ENCODE measurements at regions not wholly inside any gene's neighbourhood (a gene's known extent, or its start where the extent isn't known, plus 50 kb on each side); places are given as distances from the start of the nearest gene placed in this dataset.
A peak's percentile ranks its signal among the peaks of the same experiment; 100 is the strongest.

- Histone ChIP-seq H3K9ac (ENCODE audit: low read length) (no peak overlapping the region), H3K27me3 (ENCODE audit: insufficient read depth, low read length) (no peaks in the 10 kb centered on the region), H3K4me2 (ENCODE audit: low read length) (no peak overlapping the region), H3K4me3 (ENCODE audit: insufficient read depth, low read depth, low read length) (no peak overlapping the region), H3K27ac (ENCODE audit: low read depth, low read length) (no peak overlapping the region), H4K20me1 (ENCODE audit: insufficient read depth, low read length) (no peaks in the 10 kb centered on the region), H3K4me1 (ENCODE audit: insufficient read depth, low read length) (no peaks in the 10 kb centered on the region), H3K36me3 (ENCODE audit: insufficient read depth, low read length) (no peaks in the 10 kb centered on the region), H3K79me2 (ENCODE audit: insufficient read depth, low read length) (no peaks in the 10 kb centered on the region), H3K9me3 (ENCODE audit: insufficient read depth, low read depth, low read length) (no peaks in the 10 kb centered on the region), H2AFZ (ENCODE audit: low read depth, low read length) (no peak overlapping the region)
- TF ChIP-seq CTCF (IDR thresholded peaks at IDR 0.05; ENCODE audit: insufficient read depth, low read depth, low read length): no peak
- no peak for TF ChIP-seq EZH2 (IDR thresholded peaks at IDR 0.05; ENCODE audit: insufficient read depth, low read length)
- no peaks in the 10 kb centered on the region for H3K27me3 Mint-ChIP-seq (ENCODE audit: low read depth, unreplicated experiment)
- FAIRE-seq (no peak), DNase-seq (ENCODE audit: low read depth) (no peak)
- no peak overlapping the region for H3K4me3 Mint-ChIP-seq (ENCODE audit: unreplicated experiment)
- no peaks in the 10 kb centered on the region for H3K4me1 Mint-ChIP-seq (ENCODE audit: low read depth, unreplicated experiment)
- H3K9me3 Mint-ChIP-seq (ENCODE audit: unreplicated experiment): peaks cover under 1% of the 10 kb centered on the region
- H3K36me3 Mint-ChIP-seq (ENCODE audit: low read depth, unreplicated experiment): no peaks in the 10 kb centered on the region
- H3K27ac Mint-ChIP-seq (ENCODE audit: unreplicated experiment): no peak overlapping the region
These were observed 503.9 kb downstream of the PDHA2 start for GRCh38 chr4:96343836-96344235.

- H3K27me3 Mint-ChIP-seq (ENCODE audit: low read depth, unreplicated experiment): no peaks in the 10 kb centered on the region
- no peaks in the 10 kb centered on the region for H3K36me3 ChIP-seq (ENCODE audit: insufficient read depth, low read length)
- H3K4me1 ChIP-seq (ENCODE audit: insufficient read depth, low read length): no peaks in the 10 kb centered on the region
- DNase-seq (ENCODE audit: low read depth): peak; percentile 33
- FAIRE-seq: no peak
- no peak overlapping the region for H3K27ac ChIP-seq (ENCODE audit: low read depth, low read length)
- no peaks in the 10 kb centered on the region for H3K4me1 Mint-ChIP-seq (ENCODE audit: low read depth, unreplicated experiment)
- H3K9me3 ChIP-seq (ENCODE audit: insufficient read depth, low read depth, low read length): no peaks in the 10 kb centered on the region
- H3K9ac ChIP-seq (ENCODE audit: low read length): no peak overlapping the region
- peak overlapping the region; percentile 8 for H3K4me2 ChIP-seq (ENCODE audit: low read length)
- no peaks in the 10 kb centered on the region for H3K36me3 Mint-ChIP-seq (ENCODE audit: low read depth, unreplicated experiment)
- no peaks in the 10 kb centered on the region for H3K27me3 ChIP-seq (ENCODE audit: insufficient read depth, low read length)
- H3K79me2 ChIP-seq (ENCODE audit: insufficient read depth, low read length): no peaks in the 10 kb centered on the region
- no peak for TF ChIP-seq EZH2 (IDR thresholded peaks at IDR 0.05; ENCODE audit: insufficient read depth, low read length)
- no peak for TF ChIP-seq CTCF (IDR thresholded peaks at IDR 0.05; ENCODE audit: insufficient read depth, low read depth, low read length)
- no peaks in the 10 kb centered on the region for H3K9me3 Mint-ChIP-seq (ENCODE audit: unreplicated experiment)
- H4K20me1 ChIP-seq (ENCODE audit: insufficient read depth, low read length): no peaks in the 10 kb centered on the region
- no peak overlapping the region for H2AFZ ChIP-seq (ENCODE audit: low read depth, low read length)
- H3K4me3 Mint-ChIP-seq (ENCODE audit: unreplicated experiment): no peak overlapping the region
- H3K27ac Mint-ChIP-seq (ENCODE audit: unreplicated experiment): no peak overlapping the region
- no peak overlapping the region for H3K4me3 ChIP-seq (ENCODE audit: insufficient read depth, low read depth, low read length)
These were observed 507.7 kb downstream of the PDHA2 start for GRCh38 chr4:96347582-96347981.

- Histone ChIP-seq H3K79me2 (ENCODE audit: insufficient read depth, low read length) (no peaks in the 10 kb centered on the region), H4K20me1 (ENCODE audit: insufficient read depth, low read length) (no peaks in the 10 kb centered on the region), H3K27me3 (ENCODE audit: insufficient read depth, low read length) (no peaks in the 10 kb centered on the region), H2AFZ (ENCODE audit: low read depth, low read length) (no peak overlapping the region), H3K9me3 (ENCODE audit: insufficient read depth, low read depth, low read length) (no peaks in the 10 kb centered on the region), H3K4me2 (ENCODE audit: low read length) (no peak overlapping the region), H3K4me1 (ENCODE audit: insufficient read depth, low read length) (peaks cover 4% of the 10 kb centered on the region), H3K9ac (ENCODE audit: low read length) (no peak overlapping the region), H3K27ac (ENCODE audit: low read depth, low read length) (no peak overlapping the region), H3K4me3 (ENCODE audit: insufficient read depth, low read depth, low read length) (no peak overlapping the region), H3K36me3 (ENCODE audit: insufficient read depth, low read length) (no peaks in the 10 kb centered on the region)
- Mint-ChIP-seq H3K9me3 (ENCODE audit: unreplicated experiment) (no peaks in the 10 kb centered on the region), H3K4me1 (ENCODE audit: low read depth, unreplicated experiment) (peaks cover 9% of the 10 kb centered on the region), H3K4me3 (ENCODE audit: unreplicated experiment) (no peak overlapping the region), H3K27ac (ENCODE audit: unreplicated experiment) (no peak overlapping the region), H3K36me3 (ENCODE audit: low read depth, unreplicated experiment) (no peaks in the 10 kb centered on the region), H3K27me3 (ENCODE audit: low read depth, unreplicated experiment) (no peaks in the 10 kb centered on the region)
- FAIRE-seq (no peak), DNase-seq (ENCODE audit: low read depth) (peak; percentile 5)
- TF ChIP-seq CTCF (IDR thresholded peaks at IDR 0.05; ENCODE audit: insufficient read depth, low read depth, low read length) (peak; percentile 36), EZH2 (IDR thresholded peaks at IDR 0.05; ENCODE audit: insufficient read depth, low read length) (no peak)
These were observed 512.2 kb downstream of the PDHA2 start for GRCh38 chr4:96352051-96352517.
